Activated naive CD4-positive, alpha-beta T cell treated with anti-CD3 and anti-CD28 coated beads, Interleukin-2, amount 50 U/mL, for 24 hours (primary cell): ENCODE measurements at regions not wholly inside any gene's neighbourhood (a gene's known extent, or its start where the extent isn't known, plus 50 kb on each side); places are given as distances from the start of the nearest gene placed in this dataset.
"Not testable (repeated sequence)": the region's sequence is repeated elsewhere in the genome, so short reads cannot be mapped to it uniquely, and the experiment has no call there.

Experiments
- H3K27ac Mint-ChIP-seq: one replicate; pipeline ENCODE4 v1.8.0; 2021; ENCODE audit warnings: mild to moderate bottlenecking, mixed read lengths
- H3K27me3 Mint-ChIP-seq: one replicate; pipeline ENCODE4 v1.8.0; 2021; ENCODE audit warnings: mixed read lengths
- H3K36me3 Mint-ChIP-seq: one replicate; pipeline ENCODE4 v1.8.0; 2021; ENCODE audit warnings: mixed read lengths
- H3K4me1 Mint-ChIP-seq: one replicate; pipeline ENCODE4 v1.8.0; 2021; ENCODE audit warnings: mixed read lengths
- H3K4me3 Mint-ChIP-seq: one replicate; pipeline ENCODE4 v1.8.0; 2021; ENCODE audit warnings: mild to moderate bottlenecking, mixed read lengths
- H3K9me3 Mint-ChIP-seq: one replicate; pipeline ENCODE4 v1.8.0; 2021; ENCODE audit warnings: mixed read lengths

GRCh38 chr7:53491051-53491450 is 455.6 kb downstream of the POM121L12 start:
- H3K36me3 Mint-ChIP-seq = no peaks in the 10 kb centered on the region
- peaks cover 32% of the 10 kb centered on the region for H3K9me3 Mint-ChIP-seq
- H3K4me3 Mint-ChIP-seq = no peak overlapping the region
- H3K27me3 Mint-ChIP-seq = no peaks in the 10 kb centered on the region
- no peak overlapping the region for H3K27ac Mint-ChIP-seq
- no peaks in the 10 kb centered on the region for H3K4me1 Mint-ChIP-seq

GRCh38 chr7:53495181-53495580 is 459.7 kb downstream of the POM121L12 start:
- not testable (repeated sequence) for H3K27ac Mint-ChIP-seq, H3K27me3 Mint-ChIP-seq, H3K4me1 Mint-ChIP-seq, H3K4me3 Mint-ChIP-seq, H3K9me3 Mint-ChIP-seq, H3K36me3 Mint-ChIP-seq

GRCh38 chr7:53500076-53500475 is 464.6 kb downstream of the POM121L12 start:
- Mint-ChIP-seq H3K27me3 (no peaks in the 10 kb centered on the region), H3K27ac (no peak overlapping the region), H3K4me3 (no peak overlapping the region), H3K36me3 (no peaks in the 10 kb centered on the region), H3K4me1 (no peaks in the 10 kb centered on the region), H3K9me3 (peaks cover 6% of the 10 kb centered on the region)

GRCh38 chr7:53504914-53505313 is 469.5 kb downstream of the POM121L12 start:
- no peak overlapping the region for H3K27ac Mint-ChIP-seq
- H3K36me3 Mint-ChIP-seq = no peaks in the 10 kb centered on the region
- H3K27me3 Mint-ChIP-seq = no peaks in the 10 kb centered on the region
- H3K9me3 Mint-ChIP-seq = peaks cover 13% of the 10 kb centered on the region
- no peak overlapping the region for H3K4me3 Mint-ChIP-seq
- H3K4me1 Mint-ChIP-seq = no peaks in the 10 kb centered on the region

- H3K27me3 Mint-ChIP-seq = no peaks in the 10 kb centered on the region
- H3K36me3 Mint-ChIP-seq = no peaks in the 10 kb centered on the region
- peaks cover 19% of the 10 kb centered on the region for H3K9me3 Mint-ChIP-seq
- H3K4me1 Mint-ChIP-seq = no peaks in the 10 kb centered on the region
- H3K4me3 Mint-ChIP-seq = no peak overlapping the region
- H3K27ac Mint-ChIP-seq = no peak overlapping the region
Measured at GRCh38 chr7:53518319-53518718, 482.9 kb downstream of the POM121L12 start.

GRCh38 chr7:53520841-53521240 is 485.4 kb downstream of the POM121L12 start:
- Mint-ChIP-seq H3K9me3 (peaks cover 16% of the 10 kb centered on the region), H3K27ac (no peak overlapping the region), H3K36me3 (no peaks in the 10 kb centered on the region), H3K27me3 (no peaks in the 10 kb centered on the region), H3K4me1 (no peaks in the 10 kb centered on the region), H3K4me3 (no peak overlapping the region)

GRCh38 chr7:53521638-53522184 is 486.3 kb downstream of the POM121L12 start:
- Mint-ChIP-seq H3K4me3 (no peak overlapping the region), H3K4me1 (no peaks in the 10 kb centered on the region)

GRCh38 chr7:53539558-53539957 is 504.1 kb downstream of the POM121L12 start:
- H3K4me1 Mint-ChIP-seq = no peaks in the 10 kb centered on the region
- H3K36me3 Mint-ChIP-seq = no peaks in the 10 kb centered on the region
- H3K27ac Mint-ChIP-seq = no peak overlapping the region
- no peak overlapping the region for H3K4me3 Mint-ChIP-seq
- H3K27me3 Mint-ChIP-seq = no peaks in the 10 kb centered on the region
- peaks cover 30% of the 10 kb centered on the region for H3K9me3 Mint-ChIP-seq

More at GRCh38 chr7:53521638-53522184, 486.3 kb downstream of the POM121L12 start:
- Mint-ChIP-seq H3K27ac (no peak overlapping the region), H3K36me3 (no peaks in the 10 kb centered on the region), H3K9me3 (peaks cover 9% of the 10 kb centered on the region), H3K27me3 (no peaks in the 10 kb centered on the region)

GRCh38 chr7:53541475-53541874 is 506.0 kb downstream of the POM121L12 start:
- no peak overlapping the region for H3K27ac Mint-ChIP-seq
- H3K4me1 Mint-ChIP-seq = no peaks in the 10 kb centered on the region
- no peaks in the 10 kb centered on the region for H3K36me3 Mint-ChIP-seq
- H3K27me3 Mint-ChIP-seq = no peaks in the 10 kb centered on the region
- H3K4me3 Mint-ChIP-seq = no peak overlapping the region
- peaks cover 31% of the 10 kb centered on the region for H3K9me3 Mint-ChIP-seq

GRCh38 chr7:53542157-53542556 is 506.7 kb downstream of the POM121L12 start:
- Mint-ChIP-seq H3K4me1 (no peaks in the 10 kb centered on the region), H3K27ac (no peak overlapping the region), H3K36me3 (no peaks in the 10 kb centered on the region), H3K27me3 (no peaks in the 10 kb centered on the region), H3K4me3 (no peak overlapping the region), H3K9me3 (peaks cover 32% of the 10 kb centered on the region)
